K562 (cell line): ENCODE measurements at regions not wholly inside any gene's neighbourhood (a gene's known extent, or its start where the extent isn't known, plus 50 kb on each side); places are given as distances from the start of the nearest gene placed in this dataset. TPM values are rescaled to one million over a fixed set of nuclear protein-coding genes. Genes with fewer than 3 reads are reported as not detected.

Experiments
- ATAC-seq: fragments of 200-7000 bp; cut with Tn5 transposase; 3 replicates; pipeline ENCODE4 v1.9.1; 2020; ENCODE audit warnings: moderate library complexity
- BruUV-seq: library from RNA; stranded (reverse); fragments of 400-500 nt; replicated peaks from 2 replicates; lab custom pipeline; 2021; lab: Mats Ljungman, UMichigan
- CTCF ChIA-PET: fragments of 300-600 bp; formaldehyde crosslinking; extraction: SDS; loops from one replicate; lab custom pipeline; 2021; ENCODE audit warnings: low intra/inter-chr PET ratio; lab: Yijun Ruan, JAX
- POLR2A ChIA-PET: fragments of 300-600, 350-650 bp; sonication (Branson Sonifier 250); formaldehyde crosslinking; extraction: SDS; loops from one replicate; lab custom pipeline; 2021; ENCODE audit warnings: antibody characterized with exemption, inconsistent platforms; lab: Yijun Ruan, JAX
- DNase-seq, 4 experiments: peaks; one replicate each; pipeline versions ENCODE4 v3.0.0 to v3.0.0-alpha.2; 2011 to 2018; ENCODE audit warnings: low spot score in 3 of 4, mixed read lengths in 3 of 4; ENCODE audit errors: extremely low read depth in 1 of 4
- FAIRE-seq: peaks from 2 replicates; lab custom pipeline; 2011; peaks lifted over from hg19 to GRCh38; lab: Jason Lieb, UNC
- H2AFZ ChIP-seq: 2 replicates; pipeline ENCODE4 v1.6.0; 2011; ENCODE audit warnings: low read depth, low read length, control low read depth, inconsistent platforms
- H3K27ac ChIP-seq: fragments of 200-600 bp; 3 replicates; pipeline ENCODE4 v1.8.0; 2011; ENCODE audit warnings: low read depth, mild to moderate bottlenecking, control low read depth, inconsistent platforms, low read length, moderate library complexity, mixed read lengths; ENCODE audit errors: extremely low read depth
- H3K27me3 ChIP-seq, 2 experiments: fragments of 300-600 bp in 1 of 2; 2 replicates in 1 of 2; 3 replicates in 1 of 2; pipeline versions ENCODE4 v1.6.0 to v1.8.0; 2011; ENCODE audit warnings: inconsistent platforms in 2 of 2, low read length in 2 of 2, mild to moderate bottlenecking in 1 of 2, mixed read lengths in 1 of 2, moderate library complexity in 1 of 2; ENCODE audit not compliant: control insufficient read depth in 2 of 2, insufficient read depth in 2 of 2
- H3K36me3 ChIP-seq: fragments of 300-600 bp; 3 replicates; pipeline ENCODE4 v1.8.0; 2011; ENCODE audit warnings: mild to moderate bottlenecking, low read length, inconsistent platforms; ENCODE audit not compliant: control insufficient read depth, insufficient read depth
- H3K4me1 ChIP-seq, 2 experiments: fragments of 200-600 bp in 1 of 2; replicated peaks in 1 of 2; 2 replicates in 1 of 2; 3 replicates in 1 of 2; pipeline versions ENCODE4 v1.5.1 to v1.8.0; 2011; ENCODE audit warnings: inconsistent platforms in 2 of 2, low read length in 2 of 2, mild to moderate bottlenecking in 1 of 2, mixed read lengths in 1 of 2, moderate library complexity in 1 of 2; ENCODE audit not compliant: control insufficient read depth in 2 of 2, insufficient read depth in 2 of 2
- H3K4me2 ChIP-seq: 2 replicates; pipeline ENCODE4 v1.6.1; 2011; ENCODE audit warnings: low read length, control low read depth, inconsistent platforms, mixed read lengths; ENCODE audit not compliant: insufficient read depth
- H3K4me3 ChIP-seq: fragments of 200-600 bp; sonication (generic), shearing (Covaris generic); 2 replicates; pipeline ENCODE4 v1.5.1; 2016; ENCODE audit warnings: control low read depth, inconsistent platforms
- H3K79me2 ChIP-seq: fragments of 200-600 bp; 3 replicates; pipeline ENCODE4 v1.8.0; 2011; ENCODE audit warnings: low read length, inconsistent platforms; ENCODE audit not compliant: control insufficient read depth, insufficient read depth
- H3K9ac ChIP-seq, 2 experiments: 2 replicates each; pipeline versions ENCODE4 v1.6.0 to v1.6.1; 2011; ENCODE audit warnings: low read depth in 2 of 2, low read length in 2 of 2, control low read depth in 1 of 2, inconsistent platforms in 1 of 2, mild to moderate bottlenecking in 1 of 2, mixed read lengths in 1 of 2; ENCODE audit not compliant: insufficient read depth in 1 of 2
- H3K9me1 ChIP-seq: one replicate; pipeline ENCODE4 v1.6.0; 2011; ENCODE audit warnings: inconsistent platforms, mild to moderate bottlenecking, low read length, moderate library complexity; ENCODE audit not compliant: control insufficient read depth, insufficient read depth
- H3K9me3 ChIP-seq: replicated peaks from 2 replicates; pipeline ENCODE4 v1.5.1; 2011; ENCODE audit warnings: low read depth, low read length, inconsistent platforms; ENCODE audit not compliant: control insufficient read depth, insufficient read depth
- H4K20me1 ChIP-seq: replicated peaks from 2 replicates; pipeline ENCODE4 v1.6.1; 2011; ENCODE audit warnings: low read length, inconsistent platforms, mixed read lengths; ENCODE audit not compliant: control insufficient read depth, insufficient read depth
- L3MBTL2 ChIP-seq: fragments of 450-650 bp; IDR thresholded peaks from 2 replicates; pipeline ENCODE4 v1.6.1; 2016; ENCODE audit warnings: mild to moderate bottlenecking, moderate library complexity
- ZNF766 ChIP-seq: fragments of 200-800 bp; sonication (Bioruptor generic); conservative IDR thresholded peaks from 2 replicates; pipeline ENCODE4 v1.6.1; 2016; ENCODE audit warnings: missing genetic modification characterization, missing compliant biosample characterization
- WGBS: fragments of 100-300 bp; shearing (Covaris generic); methylation state at CpG from one replicate; pipeline ENCODE4 v1.1.6; 2016; ENCODE audit warnings: low coverage, mixed read lengths; ENCODE audit not compliant: insufficient coverage; ENCODE audit errors: missing lambda C conversion rate; 5-methylcytosine and 5-hydroxymethylcytosine counted together
- in situ Hi-C: fragments of 300-500 bp; cut with MboI; formaldehyde crosslinking; loops from 4 replicates; pipeline ENCODE4 v1.15.0; 2018; ENCODE audit warnings: inconsistent platforms, mixed read lengths
- intact Hi-C: fragments of 100-400 bp; cut with micrococcal nuclease; formaldehyde crosslinking; loops from 2 replicates; pipeline ENCODE4 v1.14.2; 2022
- small RNA-seq: library from RNA; depleted of rRNA; stranded (forward); fragments of <200 nt; gene quantifications from one replicate; pipeline ENCODE3, GENCODE V24; 2014
- TF ChIP-seq, protein P1 (sequence below): fragments of 250-450 bp; sonication (Bioruptor Pico); IDR thresholded peaks from 2 replicates; pipeline ENCODE4 v1.8.0; 2021; ENCODE audit warnings: moderate library complexity, mild to moderate bottlenecking, inconsistent platforms
- TF ChIP-seq, protein P2 (sequence below): sonication (generic); formaldehyde crosslinking; IDR thresholded peaks from 2 replicates; pipeline ENCODE4 v1.5.0; 2020; ENCODE audit warnings: missing genetic modification reagents

DNA sequence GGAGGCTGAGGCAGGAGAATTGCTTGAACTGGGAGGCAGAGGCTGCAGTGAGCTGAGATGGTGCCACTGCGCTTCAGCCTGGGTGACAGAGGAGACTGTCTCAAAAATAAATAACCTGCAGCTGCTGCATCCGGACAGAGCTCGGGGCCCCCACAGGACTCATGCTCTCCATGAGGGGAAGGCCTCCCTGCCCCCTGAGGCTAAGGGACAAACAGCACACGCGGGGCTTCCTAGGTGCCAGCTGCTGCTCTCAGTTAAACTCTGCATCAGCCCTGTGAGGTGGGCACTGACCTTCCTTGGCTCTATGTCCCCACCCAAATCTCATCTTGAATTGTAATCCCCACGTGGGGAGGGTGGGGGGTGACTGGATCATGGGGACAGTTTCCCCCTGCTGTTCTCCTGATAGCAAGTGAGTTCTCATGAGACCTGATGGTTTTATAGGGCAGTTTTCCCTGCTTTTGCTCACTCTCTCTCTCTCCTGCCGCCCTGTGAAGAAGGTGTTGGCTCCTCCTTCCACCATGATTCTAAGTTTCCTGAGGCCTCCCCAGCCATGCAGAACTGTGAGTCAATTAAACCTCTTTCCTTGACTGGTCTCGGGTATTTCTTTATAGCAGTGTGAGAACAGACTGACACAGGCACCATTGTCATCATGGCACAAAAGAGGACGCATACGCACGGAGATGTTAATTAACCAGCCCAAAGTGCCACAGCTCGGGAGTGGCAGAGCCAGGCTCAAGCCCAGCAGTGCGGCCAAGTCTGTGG is 49.9 kb upstream of the TAF1B start:
- in situ Hi-C loops: loop anchor here (10.0 kb wide), 1 partner anchor 641 kb away; no protein-coding TSS in a partner anchor
- no TSS peak for BruUV-seq

More for the DNA sequence above, 49.9 kb upstream of the TAF1B start:
- Histone ChIP-seq H3K4me2 (no peak overlapping the region), H3K27ac (no peak overlapping the region)
- 0 out of 2 replicates have a peak, but pooled peaks have one; percentile 48 for TF ChIP-seq ZNF766 (CRISPR knock-in tag)
- TF ChIP-seq, protein P1, sequence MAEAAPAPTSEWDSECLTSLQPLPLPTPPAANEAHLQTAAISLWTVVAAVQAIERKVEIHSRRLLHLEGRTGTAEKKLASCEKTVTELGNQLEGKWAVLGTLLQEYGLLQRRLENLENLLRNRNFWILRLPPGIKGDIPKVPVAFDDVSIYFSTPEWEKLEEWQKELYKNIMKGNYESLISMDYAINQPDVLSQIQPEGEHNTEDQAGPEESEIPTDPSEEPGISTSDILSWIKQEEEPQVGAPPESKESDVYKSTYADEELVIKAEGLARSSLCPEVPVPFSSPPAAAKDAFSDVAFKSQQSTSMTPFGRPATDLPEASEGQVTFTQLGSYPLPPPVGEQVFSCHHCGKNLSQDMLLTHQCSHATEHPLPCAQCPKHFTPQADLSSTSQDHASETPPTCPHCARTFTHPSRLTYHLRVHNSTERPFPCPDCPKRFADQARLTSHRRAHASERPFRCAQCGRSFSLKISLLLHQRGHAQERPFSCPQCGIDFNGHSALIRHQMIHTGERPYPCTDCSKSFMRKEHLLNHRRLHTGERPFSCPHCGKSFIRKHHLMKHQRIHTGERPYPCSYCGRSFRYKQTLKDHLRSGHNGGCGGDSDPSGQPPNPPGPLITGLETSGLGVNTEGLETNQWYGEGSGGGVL (CRISPR knock-in tag): no peak
- TF ChIP-seq L3MBTL2: no peak
- TF ChIP-seq, protein P2, sequence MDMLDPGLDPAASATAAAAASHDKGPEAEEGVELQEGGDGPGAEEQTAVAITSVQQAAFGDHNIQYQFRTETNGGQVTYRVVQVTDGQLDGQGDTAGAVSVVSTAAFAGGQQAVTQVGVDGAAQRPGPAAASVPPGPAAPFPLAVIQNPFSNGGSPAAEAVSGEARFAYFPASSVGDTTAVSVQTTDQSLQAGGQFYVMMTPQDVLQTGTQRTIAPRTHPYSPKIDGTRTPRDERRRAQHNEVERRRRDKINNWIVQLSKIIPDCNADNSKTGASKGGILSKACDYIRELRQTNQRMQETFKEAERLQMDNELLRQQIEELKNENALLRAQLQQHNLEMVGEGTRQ (CRISPR knock-in tag): no peak
- TF ChIP-seq, all 486 proteins: peak for 1
- Histone ChIP-seq H3K79me2 (no peaks in the 10 kb centered on the region), H3K9me3 (no peaks in the 10 kb centered on the region), H3K4me3 (no peak overlapping the region), H4K20me1 (no peaks in the 10 kb centered on the region), H2AFZ (no peak overlapping the region), H3K36me3 (no peaks in the 10 kb centered on the region), H3K9ac (no peak overlapping the region), H3K27me3 (peaks cover 0 to 8% of the 10 kb centered on the region in 2 experiments; a peak in 1 of 5 replicates), H3K4me1 (peaks cover 0 to 7% of the 10 kb centered on the region in 2 experiments; a peak in 2 of 5 replicates), H3K9me1 (no peaks in the 10 kb centered on the region)
- POLR2A ChIA-PET: interaction anchor here (1.2 kb wide), 1 partner anchor 11 kb away, joined by 6 read pairs; no protein-coding TSS in a partner anchor
- intact Hi-C loops: no loop called here
- no peak for ATAC-seq
- CTCF ChIA-PET: no interaction called here
- WGBS: 45% methylated on average over 13 of the region's 13 CpGs
- DNase-seq: no peak
- FAIRE-seq: no peak

Small RNA genes lying in the stretch of these regions (small RNA-seq; reads per million reads assigned to genes)
- gene AC082651.2 (not detected), gene RNU4-73P (not detected)
